ENCODE measurements at regions not wholly inside any gene's neighbourhood (a gene's known extent, or its start where the extent isn't known, plus 50 kb on each side); places are given as distances from the start of the nearest gene placed in this dataset.

DNA sequence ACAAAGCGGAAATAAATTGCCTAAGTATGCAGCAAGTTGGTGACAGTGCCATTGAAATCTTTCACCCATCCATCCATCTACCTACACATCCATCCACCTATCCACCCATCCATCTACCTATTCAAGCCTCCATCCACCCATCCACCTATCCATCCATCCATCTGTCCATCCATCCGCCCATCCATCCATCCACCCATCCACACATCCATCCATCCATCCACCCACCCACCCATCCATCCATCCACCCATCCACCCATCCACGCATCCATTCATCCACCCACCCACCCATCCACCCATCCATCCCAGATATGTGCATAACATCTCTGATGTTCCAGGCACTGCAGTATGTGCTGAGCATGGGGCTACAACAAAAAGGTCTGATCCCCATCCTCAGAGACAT lies 277.5 kb downstream of the IRF8 start:
- H3K4me3 ChIP-seq (ENCODE audit: control insufficient read depth in 1 of 7, extremely low read depth in 1 of 7, insufficient read depth in 4 of 7, low read depth in 2 of 7, low read length in 6 of 7): no peak overlapping the region
- no peak overlapping the region for H3K27ac ChIP-seq (ENCODE audit: insufficient read depth in 1 of 2, low read depth in 1 of 2, low read length in 2 of 2, poor library complexity in 1 of 2, severe bottlenecking in 2 of 2)
- peaks cover 0 to 34% (median 9%) of the 10 kb centered on the region in 5 experiments for H3K27me3 ChIP-seq (replicated peaks in 2 of 5; ENCODE audit: control insufficient read depth in 4 of 5, insufficient read depth in 5 of 5, low read length in 4 of 5)
- H3K36me3 ChIP-seq (ENCODE audit: control insufficient read depth in 4 of 4, insufficient read depth in 4 of 4, low read length in 3 of 4): no peaks in the 10 kb centered on the region
- POLR2A ChIA-PET: no interaction called here
- no peaks in the 10 kb centered on the region for H3K4me1 ChIP-seq (ENCODE audit: control extremely low read depth in 1 of 4, control insufficient read depth in 4 of 4, insufficient read depth in 4 of 4, low read length in 3 of 4)
- H3K9me3 ChIP-seq (ENCODE audit: control extremely low read depth in 1 of 5, control insufficient read depth in 4 of 5, insufficient read depth in 2 of 5, low read depth in 1 of 5, low read length in 4 of 5): peaks cover 0 to 4% (median 0%) of the 10 kb centered on the region in 5 experiments
- WGBS (ENCODE audit: insufficient coverage): 100% methylated on average over 2 of the region's 3 CpGs
- CTCF ChIA-PET: no interaction called here
- DNase-seq: no peak

DNA sequence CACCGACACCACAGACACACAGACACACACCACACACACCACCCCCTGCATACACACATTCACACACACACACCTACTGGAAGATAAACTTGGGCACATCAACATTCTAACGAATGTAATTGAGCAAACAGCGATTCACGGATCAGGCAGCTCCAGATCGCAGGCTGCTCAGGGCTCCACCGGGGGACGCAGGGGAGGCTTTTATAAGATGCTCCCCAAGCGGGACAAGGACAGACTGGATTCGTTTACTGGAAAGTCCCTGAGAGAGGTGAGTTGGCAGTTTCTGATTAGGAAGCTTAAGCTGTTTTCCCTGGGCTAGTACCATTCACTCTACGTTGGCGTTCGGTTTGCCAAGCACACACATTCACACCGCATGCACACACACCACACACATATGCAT lies 281.3 kb downstream of the IRF8 start:
- Histone ChIP-seq H3K4me3 (ENCODE audit: control insufficient read depth in 1 of 7, extremely low read depth in 1 of 7, insufficient read depth in 4 of 7, low read depth in 2 of 7, low read length in 6 of 7) (no peak overlapping the region), H3K27me3 (replicated peaks in 2 of 5; ENCODE audit: control insufficient read depth in 4 of 5, insufficient read depth in 5 of 5, low read length in 4 of 5) (peaks cover 0 to 30% (median 0%) of the 10 kb centered on the region in 5 experiments), H3K4me1 (ENCODE audit: control extremely low read depth in 1 of 4, control insufficient read depth in 4 of 4, insufficient read depth in 4 of 4, low read length in 3 of 4) (no peaks in the 10 kb centered on the region), H3K9me3 (ENCODE audit: control extremely low read depth in 1 of 5, control insufficient read depth in 4 of 5, insufficient read depth in 2 of 5, low read depth in 1 of 5, low read length in 4 of 5) (peaks cover 0 to 5% (median 0%) of the 10 kb centered on the region in 5 experiments), H3K27ac (ENCODE audit: insufficient read depth in 1 of 2, low read depth in 1 of 2, low read length in 2 of 2, poor library complexity in 1 of 2, severe bottlenecking in 2 of 2) (no peak overlapping the region), H3K36me3 (ENCODE audit: control insufficient read depth in 4 of 4, insufficient read depth in 4 of 4, low read length in 3 of 4) (no peaks in the 10 kb centered on the region)
- no peak for DNase-seq
- CTCF ChIA-PET: no interaction called here
- POLR2A ChIA-PET: no interaction called here
- 84% methylated on average over 13 of the region's 13 CpGs for WGBS (ENCODE audit: insufficient coverage)

DNA sequence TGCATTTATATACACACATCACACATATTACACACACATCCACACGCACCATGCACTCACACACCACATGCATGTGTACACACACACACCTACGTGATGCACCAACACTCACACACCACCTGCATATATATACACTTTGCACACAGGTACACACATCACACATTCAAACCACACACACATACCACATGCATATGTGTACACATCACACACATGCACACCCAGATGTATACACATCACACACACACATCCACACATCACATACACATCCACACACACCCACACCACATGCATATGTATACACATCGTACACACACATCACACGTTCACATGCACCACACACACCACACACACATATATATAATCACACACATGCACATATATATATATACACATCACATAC lies 281.8 kb downstream of the IRF8 start:
- DNase-seq: no peak
- Histone ChIP-seq H3K4me3 (ENCODE audit: control insufficient read depth in 1 of 7, extremely low read depth in 1 of 7, insufficient read depth in 4 of 7, low read depth in 2 of 7, low read length in 6 of 7) (no peak overlapping the region), H3K36me3 (ENCODE audit: control insufficient read depth in 4 of 4, insufficient read depth in 4 of 4, low read length in 3 of 4) (no peaks in the 10 kb centered on the region), H3K4me1 (ENCODE audit: control extremely low read depth in 1 of 4, control insufficient read depth in 4 of 4, insufficient read depth in 4 of 4, low read length in 3 of 4) (no peaks in the 10 kb centered on the region), H3K9me3 (ENCODE audit: control extremely low read depth in 1 of 5, control insufficient read depth in 4 of 5, insufficient read depth in 2 of 5, low read depth in 1 of 5, low read length in 4 of 5) (peaks cover 0 to 5% (median 0%) of the 10 kb centered on the region in 5 experiments), H3K27ac (ENCODE audit: insufficient read depth in 1 of 2, low read depth in 1 of 2, low read length in 2 of 2, poor library complexity in 1 of 2, severe bottlenecking in 2 of 2) (no peak overlapping the region), H3K27me3 (replicated peaks in 2 of 5; ENCODE audit: control insufficient read depth in 4 of 5, insufficient read depth in 5 of 5, low read length in 4 of 5) (peaks cover 0 to 34% (median 1%) of the 10 kb centered on the region in 5 experiments)
- ChIA-PET POLR2A (no interaction called here), CTCF (no interaction called here)
- 100% methylated on average over 4 of the region's 4 CpGs for WGBS (ENCODE audit: insufficient coverage)

DNA sequence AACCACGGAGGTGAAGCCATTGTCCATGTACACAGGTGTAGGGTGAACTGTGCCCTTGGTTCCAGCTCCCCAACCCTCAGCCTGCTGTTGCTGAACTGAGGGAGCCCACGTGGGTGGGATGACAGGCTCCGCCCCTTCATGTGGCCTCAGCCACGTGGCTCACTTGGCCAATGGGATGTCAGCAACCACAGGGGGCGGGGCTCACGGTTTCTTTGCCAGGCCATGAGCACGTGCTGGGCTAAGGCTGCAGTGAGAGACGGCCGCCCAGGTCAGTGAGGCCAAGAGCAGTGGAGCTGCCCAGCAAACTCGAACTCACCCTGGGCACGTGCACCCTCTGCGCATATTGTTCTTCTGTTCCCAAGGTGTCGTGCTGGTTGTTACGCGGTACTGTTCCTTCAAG lies 282.6 kb downstream of the IRF8 start:
- no peaks in the 10 kb centered on the region for H3K36me3 ChIP-seq (ENCODE audit: control insufficient read depth in 4 of 4, insufficient read depth in 4 of 4, low read length in 3 of 4)
- no peak overlapping the region for H3K27ac ChIP-seq (ENCODE audit: insufficient read depth in 1 of 2, low read depth in 1 of 2, low read length in 2 of 2, poor library complexity in 1 of 2, severe bottlenecking in 2 of 2)
- 88% methylated on average over 12 of the region's 15 CpGs for WGBS (ENCODE audit: insufficient coverage)
- no peak overlapping the region for H3K4me3 ChIP-seq (ENCODE audit: control insufficient read depth in 1 of 7, extremely low read depth in 1 of 7, insufficient read depth in 4 of 7, low read depth in 2 of 7, low read length in 6 of 7)
- ChIA-PET CTCF (no interaction called here), POLR2A (no interaction called here)
- DNase-seq: no peak
- H3K9me3 ChIP-seq (ENCODE audit: control extremely low read depth in 1 of 5, control insufficient read depth in 4 of 5, insufficient read depth in 2 of 5, low read depth in 1 of 5, low read length in 4 of 5): peaks cover 0 to 5% (median 0%) of the 10 kb centered on the region in 5 experiments
- peaks cover 0 to 38% (median 2%) of the 10 kb centered on the region in 5 experiments for H3K27me3 ChIP-seq (replicated peaks in 2 of 5; ENCODE audit: control insufficient read depth in 4 of 5, insufficient read depth in 5 of 5, low read length in 4 of 5)
- no peaks in the 10 kb centered on the region for H3K4me1 ChIP-seq (ENCODE audit: control extremely low read depth in 1 of 4, control insufficient read depth in 4 of 4, insufficient read depth in 4 of 4, low read length in 3 of 4)

DNA sequence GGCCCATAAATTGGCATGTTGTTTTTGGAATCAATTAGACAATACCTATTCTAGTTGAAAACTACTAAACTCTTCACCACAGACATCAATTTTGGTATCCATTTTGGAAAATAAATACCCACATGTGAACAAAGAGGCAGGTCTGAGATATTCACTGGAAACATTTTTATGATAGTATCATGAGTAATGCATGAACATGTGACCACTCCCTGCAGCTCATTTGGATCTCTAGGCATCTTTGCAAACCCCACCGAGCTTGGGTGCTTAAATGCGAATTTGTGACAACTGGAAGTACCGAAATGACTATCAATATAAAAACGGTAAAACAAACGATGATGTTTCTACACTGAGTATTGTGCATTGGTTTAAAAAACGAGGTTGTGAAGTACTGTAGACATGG lies 285.2 kb downstream of the IRF8 start:
- 93% methylated on average over 6 of the region's 6 CpGs for WGBS (ENCODE audit: insufficient coverage)
- POLR2A ChIA-PET: no interaction called here
- no peak for DNase-seq
- H3K4me1 ChIP-seq (ENCODE audit: control extremely low read depth in 1 of 4, control insufficient read depth in 4 of 4, insufficient read depth in 4 of 4, low read length in 3 of 4): no peaks in the 10 kb centered on the region
- H3K36me3 ChIP-seq (ENCODE audit: control insufficient read depth in 4 of 4, insufficient read depth in 4 of 4, low read length in 3 of 4): no peaks in the 10 kb centered on the region
- H3K4me3 ChIP-seq (ENCODE audit: control insufficient read depth in 1 of 7, extremely low read depth in 1 of 7, insufficient read depth in 4 of 7, low read depth in 2 of 7, low read length in 6 of 7): no peak overlapping the region
- peaks cover 0 to 1% (median 0%) of the 10 kb centered on the region in 5 experiments for H3K9me3 ChIP-seq (ENCODE audit: control extremely low read depth in 1 of 5, control insufficient read depth in 4 of 5, insufficient read depth in 2 of 5, low read depth in 1 of 5, low read length in 4 of 5)
- H3K27me3 ChIP-seq (replicated peaks in 2 of 5; ENCODE audit: control insufficient read depth in 4 of 5, insufficient read depth in 5 of 5, low read length in 4 of 5): peaks cover 0 to 52% (median 8%) of the 10 kb centered on the region in 5 experiments
- CTCF ChIA-PET: no interaction called here
- H3K27ac ChIP-seq (ENCODE audit: insufficient read depth in 1 of 2, low read depth in 1 of 2, low read length in 2 of 2, poor library complexity in 1 of 2, severe bottlenecking in 2 of 2): no peak overlapping the region

DNA sequence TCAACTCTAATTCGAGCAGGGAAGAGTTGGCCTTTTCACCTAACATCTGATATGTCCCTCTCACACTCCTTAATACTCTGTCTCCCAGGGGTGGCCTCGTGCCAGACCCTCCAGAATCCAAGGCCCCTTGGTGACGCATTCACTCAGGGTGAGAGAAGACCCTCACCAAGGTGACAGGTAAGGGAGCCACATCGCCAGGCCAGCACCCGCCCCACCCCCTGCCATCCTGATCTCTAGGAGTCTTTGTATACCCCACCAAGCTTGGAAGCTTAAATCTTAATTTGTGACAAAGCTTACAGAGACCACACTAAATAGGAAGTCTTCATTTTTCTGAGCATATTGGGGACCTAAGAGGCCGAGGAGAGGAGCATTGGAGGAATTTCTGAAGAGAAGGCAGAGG lies 286.1 kb downstream of the IRF8 start:
- ChIA-PET CTCF (interaction anchor here (1.0 kb wide), 1 partner anchor 15 kb away, joined by 3 read pairs; no protein-coding TSS in a partner anchor), POLR2A (no interaction called here)
- Histone ChIP-seq H3K36me3 (ENCODE audit: control insufficient read depth in 4 of 4, insufficient read depth in 4 of 4, low read length in 3 of 4) (no peaks in the 10 kb centered on the region), H3K9me3 (ENCODE audit: control extremely low read depth in 1 of 5, control insufficient read depth in 4 of 5, insufficient read depth in 2 of 5, low read depth in 1 of 5, low read length in 4 of 5) (peaks cover 0 to 1% (median 0%) of the 10 kb centered on the region in 5 experiments), H3K27me3 (replicated peaks in 2 of 5; ENCODE audit: control insufficient read depth in 4 of 5, insufficient read depth in 5 of 5, low read length in 4 of 5) (peaks cover 0 to 55% (median 11%) of the 10 kb centered on the region in 5 experiments), H3K27ac (ENCODE audit: insufficient read depth in 1 of 2, low read depth in 1 of 2, low read length in 2 of 2, poor library complexity in 1 of 2, severe bottlenecking in 2 of 2) (no peak overlapping the region), H3K4me1 (ENCODE audit: control extremely low read depth in 1 of 4, control insufficient read depth in 4 of 4, insufficient read depth in 4 of 4, low read length in 3 of 4) (no peaks in the 10 kb centered on the region), H3K4me3 (ENCODE audit: control insufficient read depth in 1 of 7, extremely low read depth in 1 of 7, insufficient read depth in 4 of 7, low read depth in 2 of 7, low read length in 6 of 7) (no peak overlapping the region)
- DNase-seq: no peak
- 74% methylated on average over 5 of the region's 6 CpGs for WGBS (ENCODE audit: insufficient coverage)

DNA sequence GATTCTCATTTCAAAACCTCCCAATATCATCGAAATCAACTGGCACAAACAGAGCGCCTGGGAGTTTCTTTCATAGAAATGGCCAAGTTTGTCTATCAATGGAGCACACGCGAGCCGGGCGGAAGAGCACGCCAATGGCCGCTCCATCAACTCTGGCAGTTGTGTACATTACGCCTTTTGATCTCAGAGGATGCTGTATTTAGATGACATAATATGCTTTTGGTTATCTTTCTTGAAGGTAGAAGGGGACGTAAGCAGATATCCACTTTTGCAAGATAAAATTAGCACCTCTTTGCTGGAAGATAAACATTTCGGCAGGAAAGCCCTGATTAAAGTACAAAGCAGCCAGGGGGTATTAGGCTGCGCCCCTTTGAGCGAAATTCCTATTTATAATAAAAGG lies 287.4 kb downstream of the IRF8 start:
- 86% methylated on average over 6 of the region's 13 CpGs for WGBS (ENCODE audit: insufficient coverage)
- H3K27me3 ChIP-seq (replicated peaks in 2 of 5; ENCODE audit: control insufficient read depth in 4 of 5, insufficient read depth in 5 of 5, low read length in 4 of 5): peaks cover 0 to 61% (median 13%) of the 10 kb centered on the region in 5 experiments
- CTCF ChIA-PET: interaction anchor here (1.0 kb wide), 1 partner anchor 14 kb away, joined by 3 read pairs; no protein-coding TSS in a partner anchor

More for the DNA sequence above, 287.4 kb downstream of the IRF8 start:
- no peak for DNase-seq
- Histone ChIP-seq H3K27ac (ENCODE audit: insufficient read depth in 1 of 2, low read depth in 1 of 2, low read length in 2 of 2, poor library complexity in 1 of 2, severe bottlenecking in 2 of 2) (no peak overlapping the region), H3K9me3 (ENCODE audit: control extremely low read depth in 1 of 5, control insufficient read depth in 4 of 5, insufficient read depth in 2 of 5, low read depth in 1 of 5, low read length in 4 of 5) (peaks cover 0 to 1% (median 0%) of the 10 kb centered on the region in 5 experiments), H3K36me3 (ENCODE audit: control insufficient read depth in 4 of 4, insufficient read depth in 4 of 4, low read length in 3 of 4) (no peaks in the 10 kb centered on the region), H3K4me3 (ENCODE audit: control insufficient read depth in 1 of 7, extremely low read depth in 1 of 7, insufficient read depth in 4 of 7, low read depth in 2 of 7, low read length in 6 of 7) (no peak overlapping the region), H3K4me1 (ENCODE audit: control extremely low read depth in 1 of 4, control insufficient read depth in 4 of 4, insufficient read depth in 4 of 4, low read length in 3 of 4) (no peaks in the 10 kb centered on the region)
- POLR2A ChIA-PET: no interaction called here
